Panc1 (cell line): ENCODE measurements at regions not wholly inside any gene's neighbourhood (a gene's known extent, or its start where the extent isn't known, plus 50 kb on each side); places are given as distances from the start of the nearest gene placed in this dataset.

Experiments used
- CTCF ChIP-seq: fragments of 450-650 bp; IDR thresholded peaks from 2 replicates; pipeline ENCODE4 v1.5.1; 2017; ENCODE audit warnings: mild to moderate bottlenecking
- POLR2AphosphoS5 ChIP-seq: IDR thresholded peaks from 2 replicates; pipeline ENCODE4 v1.6.1; 2012; ENCODE audit warnings: mild to moderate bottlenecking, low read depth, low read length, moderate library complexity
- TCF7L2 ChIP-seq: IDR thresholded peaks from 2 replicates; pipeline ENCODE4 v1.6.1; 2011; ENCODE audit warnings: mild to moderate bottlenecking, low read depth, low read length, inconsistent platforms
- TF ChIP-seq, protein P1 (sequence below), 2 experiments: IDR thresholded peaks; 2 replicates each; pipeline ENCODE4 v1.6.1; 2011 to 2012; ENCODE audit warnings: low read depth in 2 of 2, control low read depth in 1 of 2, low read length in 1 of 2, mild to moderate bottlenecking in 1 of 2, moderate library complexity in 1 of 2; ENCODE audit not compliant: insufficient read depth in 1 of 2

- TF ChIP-seq CTCF (no peak), POLR2AphosphoS5 (no peak), TCF7L2 (no peak)
- TF ChIP-seq, protein P1, sequence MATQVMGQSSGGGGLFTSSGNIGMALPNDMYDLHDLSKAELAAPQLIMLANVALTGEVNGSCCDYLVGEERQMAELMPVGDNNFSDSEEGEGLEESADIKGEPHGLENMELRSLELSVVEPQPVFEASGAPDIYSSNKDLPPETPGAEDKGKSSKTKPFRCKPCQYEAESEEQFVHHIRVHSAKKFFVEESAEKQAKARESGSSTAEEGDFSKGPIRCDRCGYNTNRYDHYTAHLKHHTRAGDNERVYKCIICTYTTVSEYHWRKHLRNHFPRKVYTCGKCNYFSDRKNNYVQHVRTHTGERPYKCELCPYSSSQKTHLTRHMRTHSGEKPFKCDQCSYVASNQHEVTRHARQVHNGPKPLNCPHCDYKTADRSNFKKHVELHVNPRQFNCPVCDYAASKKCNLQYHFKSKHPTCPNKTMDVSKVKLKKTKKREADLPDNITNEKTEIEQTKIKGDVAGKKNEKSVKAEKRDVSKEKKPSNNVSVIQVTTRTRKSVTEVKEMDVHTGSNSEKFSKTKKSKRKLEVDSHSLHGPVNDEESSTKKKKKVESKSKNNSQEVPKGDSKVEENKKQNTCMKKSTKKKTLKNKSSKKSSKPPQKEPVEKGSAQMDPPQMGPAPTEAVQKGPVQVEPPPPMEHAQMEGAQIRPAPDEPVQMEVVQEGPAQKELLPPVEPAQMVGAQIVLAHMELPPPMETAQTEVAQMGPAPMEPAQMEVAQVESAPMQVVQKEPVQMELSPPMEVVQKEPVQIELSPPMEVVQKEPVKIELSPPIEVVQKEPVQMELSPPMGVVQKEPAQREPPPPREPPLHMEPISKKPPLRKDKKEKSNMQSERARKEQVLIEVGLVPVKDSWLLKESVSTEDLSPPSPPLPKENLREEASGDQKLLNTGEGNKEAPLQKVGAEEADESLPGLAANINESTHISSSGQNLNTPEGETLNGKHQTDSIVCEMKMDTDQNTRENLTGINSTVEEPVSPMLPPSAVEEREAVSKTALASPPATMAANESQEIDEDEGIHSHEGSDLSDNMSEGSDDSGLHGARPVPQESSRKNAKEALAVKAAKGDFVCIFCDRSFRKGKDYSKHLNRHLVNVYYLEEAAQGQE (IDR thresholded peaks at IDR 0.05; ENCODE audit: insufficient read depth in 1 of 2, low read depth in 2 of 2, low read length in 1 of 2), result no peak
Measured at GRCh38 chr1:65072845-65073244, 75.2 kb upstream of the AK4 start.
